GM08714 (cell line): ENCODE measurements at regions not wholly inside any gene's neighbourhood (a gene's known extent, or its start where the extent isn't known, plus 50 kb on each side); places are given as distances from the start of the nearest gene placed in this dataset.
"Not testable (repeated sequence)": the region's sequence is repeated elsewhere in the genome, so short reads cannot be mapped to it uniquely, and the experiment has no call there.

Experiments
- H3K4me3 ChIP-seq: fragments of 200-500 bp; sonication (Bioruptor generic); 2 replicates; pipeline ENCODE4 v1.5.1; 2014; ENCODE audit warnings: mild to moderate bottlenecking, low read length, inconsistent platforms
- ZNF274 ChIP-seq: IDR thresholded peaks from 2 replicates; pipeline ENCODE4 v1.6.1; 2012; ENCODE audit warnings: mild to moderate bottlenecking, low read depth, low read length

- TF ChIP-seq ZNF274, result no peak
- no peak overlapping the region for H3K4me3 ChIP-seq
Measured at GRCh38 chr20:47931002-47931401, 145.7 kb upstream of the SULF2 start.

GRCh38 chr20:47929368-47930115 lies 144.3 kb upstream of the SULF2 start:
- no peak overlapping the region for H3K4me3 ChIP-seq
- TF ChIP-seq ZNF274, result no peak

- no peak overlapping the region for H3K4me3 ChIP-seq
- TF ChIP-seq ZNF274, result no peak
Measured at GRCh38 chr20:47927944-47928343, 142.7 kb upstream of the SULF2 start.

- H3K4me3 ChIP-seq, result no peak overlapping the region
- TF ChIP-seq ZNF274, result no peak
Measured at GRCh38 chr20:47927385-47927851, 142.1 kb upstream of the SULF2 start.

GRCh38 chr20:47926731-47927130 lies 141.4 kb upstream of the SULF2 start:
- no peak overlapping the region for H3K4me3 ChIP-seq
- no peak for TF ChIP-seq ZNF274

GRCh38 chr20:47925593-47925992 lies 140.3 kb upstream of the SULF2 start:
- no peak for TF ChIP-seq ZNF274
- no peak overlapping the region for H3K4me3 ChIP-seq

GRCh38 chr20:47922269-47922668 lies 137.0 kb upstream of the SULF2 start:
- H3K4me3 ChIP-seq, result no peak overlapping the region
- TF ChIP-seq ZNF274, result no peak

- H3K4me3 ChIP-seq, result not testable (repeated sequence)
Measured at GRCh38 chr20:47921829-47922228, 136.5 kb upstream of the SULF2 start.

GRCh38 chr20:47921408-47921807 lies 136.1 kb upstream of the SULF2 start:
- no peak overlapping the region for H3K4me3 ChIP-seq
- no peak for TF ChIP-seq ZNF274

- H3K4me3 ChIP-seq, result no peak overlapping the region
- no peak for TF ChIP-seq ZNF274
Measured at GRCh38 chr20:47917549-47918070, 132.3 kb upstream of the SULF2 start.

- H3K4me3 ChIP-seq, result no peak overlapping the region
- no peak for TF ChIP-seq ZNF274
Measured at GRCh38 chr20:47915495-47915894, 130.2 kb upstream of the SULF2 start.

GRCh38 chr20:47914792-47915191 lies 129.5 kb upstream of the SULF2 start:
- TF ChIP-seq ZNF274, result no peak
- H3K4me3 ChIP-seq, result no peak overlapping the region

- not testable (repeated sequence) for H3K4me3 ChIP-seq
Measured at GRCh38 chr20:47912786-47913501, 127.7 kb upstream of the SULF2 start.

- H3K4me3 ChIP-seq, result not testable (repeated sequence)
Measured at GRCh38 chr20:47912165-47912564, 126.9 kb upstream of the SULF2 start.

- H3K4me3 ChIP-seq, result not testable (repeated sequence)
Measured at GRCh38 chr20:47909696-47910369, 124.6 kb upstream of the SULF2 start.

GRCh38 chr20:47908361-47909035 lies 123.2 kb upstream of the SULF2 start:
- H3K4me3 ChIP-seq, result not testable (repeated sequence)

GRCh38 chr20:47907951-47908350 lies 122.7 kb upstream of the SULF2 start:
- H3K4me3 ChIP-seq, result not testable (repeated sequence)
